ENCODE measurements at regions not wholly inside any gene's neighbourhood (a gene's known extent, or its start where the extent isn't known, plus 50 kb on each side); places are given as distances from the start of the nearest gene placed in this dataset.
"Not testable (repeated sequence)": the region's sequence is repeated elsewhere in the genome, so short reads cannot be mapped to it uniquely, and the experiment has no call there.

- ATAC-seq, result no peak
Measured at GRCh38 chr5:129163810-129164378, 69.3 kb downstream of the ISOC1 start.

- no peak for ATAC-seq
Measured at GRCh38 chr5:129170050-129170449, 75.5 kb downstream of the ISOC1 start.

- ATAC-seq, result no peak
Measured at GRCh38 chr5:129171194-129171944, 76.8 kb downstream of the ISOC1 start.

GRCh38 chr5:129172580-129172979, 78.0 kb downstream of the ISOC1 start:
- no peak for ATAC-seq

- ATAC-seq, result no peak
Measured at GRCh38 chr5:129173771-129174170, 79.2 kb downstream of the ISOC1 start.

- ATAC-seq, result no peak
Measured at GRCh38 chr5:129174480-129174879, 79.9 kb downstream of the ISOC1 start.

GRCh38 chr5:129177451-129177850, 82.9 kb downstream of the ISOC1 start:
- no peak for ATAC-seq

GRCh38 chr5:129199308-129199707, 104.8 kb downstream of the ISOC1 start:
- no peak for ATAC-seq

- no peak for ATAC-seq
Measured at GRCh38 chr5:129204525-129204924, 110.0 kb downstream of the ISOC1 start.

GRCh38 chr5:129216001-129216400, 121.5 kb downstream of the ISOC1 start:
- ATAC-seq, result no peak

- no peak for ATAC-seq
Measured at GRCh38 chr5:129217179-129217578, 122.6 kb downstream of the ISOC1 start.

GRCh38 chr5:129223178-129223577, 128.6 kb downstream of the ISOC1 start:
- no peak for ATAC-seq

- ATAC-seq, result no peak
Measured at GRCh38 chr5:129228577-129228976, 134.0 kb downstream of the ISOC1 start.

- no peak for ATAC-seq
Measured at GRCh38 chr5:129241755-129242154, 147.2 kb downstream of the ISOC1 start.

GRCh38 chr5:129243039-129243438, 148.5 kb downstream of the ISOC1 start:
- no peak for ATAC-seq

GRCh38 chr5:129244478-129244877, 149.9 kb downstream of the ISOC1 start:
- ATAC-seq, result no peak

- no peak for ATAC-seq
Measured at GRCh38 chr5:129245489-129245888, 150.9 kb downstream of the ISOC1 start.

- no peak for ATAC-seq
Measured at GRCh38 chr5:129246088-129246487, 151.5 kb downstream of the ISOC1 start.

- no peak for ATAC-seq
Measured at GRCh38 chr5:129249886-129250285, 155.3 kb downstream of the ISOC1 start.

GRCh38 chr5:129271308-129271707, 176.8 kb downstream of the ISOC1 start:
- no peak for ATAC-seq

GRCh38 chr5:129284010-129284409, 176.1 kb upstream of the ADAMTS19 start:
- no peak for ATAC-seq

- not testable (repeated sequence) for ATAC-seq
Measured at GRCh38 chr5:129294216-129294615, 165.9 kb upstream of the ADAMTS19 start.

- no peak for ATAC-seq
Measured at GRCh38 chr5:129306725-129307124, 153.4 kb upstream of the ADAMTS19 start.

- ATAC-seq, result no peak
Measured at GRCh38 chr5:129322968-129323367, 137.1 kb upstream of the ADAMTS19 start.

- ATAC-seq, result no peak
Measured at GRCh38 chr5:129341306-129341705, 118.8 kb upstream of the ADAMTS19 start.
